SU-DHL-6 (cell line): ENCODE measurements at regions not wholly inside any gene's neighbourhood (a gene's known extent, or its start where the extent isn't known, plus 50 kb on each side); places are given as distances from the start of the nearest gene placed in this dataset.

Source experiments
- EZH2phosphoT487 ChIP-seq: fragments of 200-600 bp; sonication (generic), shearing (Covaris generic); conservative IDR thresholded peaks from 2 replicates; pipeline ENCODE4 v1.6.1; 2018; ENCODE audit warnings: mild to moderate bottlenecking, antibody characterized with exemption, low read length, moderate library complexity, mixed read lengths
- TF ChIP-seq, protein P1 (sequence below): fragments of 200-600 bp; sonication (generic); IDR thresholded peaks from one replicate; pipeline ENCODE4 v1.5.1; 2017; ENCODE audit warnings: antibody characterized with exemption, mild to moderate bottlenecking, low read length, moderate library complexity; ENCODE audit not compliant: insufficient read depth, poor library complexity, severe bottlenecking

DNA sequence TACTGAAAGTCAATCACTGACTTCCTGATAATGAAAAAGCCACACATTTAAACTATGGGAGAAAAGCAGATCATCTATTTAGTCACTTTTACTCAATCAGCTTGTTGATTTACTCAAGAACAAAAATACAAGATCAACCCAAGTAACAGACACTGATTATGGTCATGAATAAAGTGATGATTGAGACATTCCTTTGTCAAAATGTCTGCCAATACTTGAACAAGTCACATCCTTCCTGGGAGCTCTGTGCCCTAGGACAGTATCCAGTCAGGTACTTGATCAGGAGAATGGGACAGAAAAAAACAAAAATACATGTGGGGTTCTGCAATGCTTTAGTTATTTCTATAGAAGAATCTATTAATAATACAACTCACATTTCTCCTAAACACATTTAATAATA lies 150.0 kb upstream of the NEBL start:
- TF ChIP-seq, protein P1, sequence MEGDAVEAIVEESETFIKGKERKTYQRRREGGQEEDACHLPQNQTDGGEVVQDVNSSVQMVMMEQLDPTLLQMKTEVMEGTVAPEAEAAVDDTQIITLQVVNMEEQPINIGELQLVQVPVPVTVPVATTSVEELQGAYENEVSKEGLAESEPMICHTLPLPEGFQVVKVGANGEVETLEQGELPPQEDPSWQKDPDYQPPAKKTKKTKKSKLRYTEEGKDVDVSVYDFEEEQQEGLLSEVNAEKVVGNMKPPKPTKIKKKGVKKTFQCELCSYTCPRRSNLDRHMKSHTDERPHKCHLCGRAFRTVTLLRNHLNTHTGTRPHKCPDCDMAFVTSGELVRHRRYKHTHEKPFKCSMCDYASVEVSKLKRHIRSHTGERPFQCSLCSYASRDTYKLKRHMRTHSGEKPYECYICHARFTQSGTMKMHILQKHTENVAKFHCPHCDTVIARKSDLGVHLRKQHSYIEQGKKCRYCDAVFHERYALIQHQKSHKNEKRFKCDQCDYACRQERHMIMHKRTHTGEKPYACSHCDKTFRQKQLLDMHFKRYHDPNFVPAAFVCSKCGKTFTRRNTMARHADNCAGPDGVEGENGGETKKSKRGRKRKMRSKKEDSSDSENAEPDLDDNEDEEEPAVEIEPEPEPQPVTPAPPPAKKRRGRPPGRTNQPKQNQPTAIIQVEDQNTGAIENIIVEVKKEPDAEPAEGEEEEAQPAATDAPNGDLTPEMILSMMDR = no peak
- no peak for TF ChIP-seq EZH2phosphoT487
